Erythroblast (primary cell): ENCODE measurements at regions not wholly inside any gene's neighbourhood (a gene's known extent, or its start where the extent isn't known, plus 50 kb on each side); places are given as distances from the start of the nearest gene placed in this dataset.

Source experiments
- GATA1 ChIP-seq: IDR thresholded peaks from 2 replicates; pipeline ENCODE4 v1.6.1; 2011; ENCODE audit warnings: low read depth, mild to moderate bottlenecking, control low read depth, low read length, moderate library complexity
- POLR2A ChIP-seq: IDR thresholded peaks from 2 replicates; pipeline ENCODE4 v1.6.1; 2011; ENCODE audit warnings: mild to moderate bottlenecking, low read length

DNA sequence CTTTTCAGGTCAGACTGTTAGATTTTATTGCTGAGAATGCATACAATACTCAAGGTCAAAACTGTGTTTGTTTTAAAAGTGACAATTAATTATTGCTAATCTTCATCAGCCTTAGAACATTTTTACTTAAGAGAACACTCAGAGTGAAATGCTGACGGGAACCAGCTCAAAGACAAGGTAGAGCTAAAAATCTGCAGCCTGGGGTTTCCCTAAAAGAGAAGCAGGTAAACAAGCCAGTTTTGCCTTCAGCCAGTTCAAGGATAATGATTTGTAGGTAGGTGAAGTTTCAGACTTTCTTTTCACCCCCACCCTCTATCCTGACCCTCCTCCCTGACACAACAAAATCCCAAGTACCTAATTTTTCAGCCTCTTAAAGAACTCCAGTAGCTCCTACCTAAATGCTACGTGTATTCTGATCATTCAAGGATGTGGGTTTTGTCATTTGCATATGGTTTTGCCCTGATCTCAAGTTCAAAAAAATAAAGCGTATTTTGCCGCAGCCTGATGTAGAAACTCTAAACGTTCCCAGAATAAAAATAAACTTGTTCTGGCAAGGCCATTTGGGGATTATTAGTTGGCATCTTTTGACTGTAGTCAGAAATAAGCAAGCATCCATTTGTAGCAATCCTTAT lies 407.2 kb downstream of the EFNA5 start:
- TF ChIP-seq POLR2A (no peak), GATA1 (no peak)
